Prostate gland (tissue), 2 donors: ENCODE measurements at regions not wholly inside any gene's neighbourhood (a gene's known extent, or its start where the extent isn't known, plus 50 kb on each side); places are given as distances from the start of the nearest gene placed in this dataset.

ENCODE experiments used
- DNase-seq: peaks from one replicate; pipeline ENCODE4 v3.0.0-alpha.2; 2019; ENCODE audit warnings: low spot score
- H3K27ac ChIP-seq, 2 donors: fragments of 200-600 bp; sonication (generic); 2 replicates each; pipeline ENCODE4 v1.5.1; 2017 to 2019
- H3K27me3 ChIP-seq: fragments of 200-600 bp; sonication (generic); replicated peaks from 2 replicates; pipeline ENCODE4 v1.5.1; 2019; ENCODE audit not compliant: insufficient read depth
- H3K36me3 ChIP-seq, 2 donors: fragments of 200-600 bp; sonication (generic); 1 replicate in 1 of 2; 2 replicates in 1 of 2; pipeline versions ENCODE4 v1.5.1 to v1.8.1; 2017 to 2019
- H3K4me1 ChIP-seq: fragments of 200-600 bp; sonication (generic); replicated peaks from 2 replicates; pipeline ENCODE4 v1.5.1; 2019
- H3K4me3 ChIP-seq, 2 donors: fragments of 200-600 bp; sonication (generic); 2 replicates each; pipeline ENCODE4 v1.5.1; 2017 to 2019
- H3K9me3 ChIP-seq: fragments of 200-600 bp; sonication (generic); 2 replicates; pipeline ENCODE4 v1.5.1; 2017
- POLR2A ChIP-seq: fragments of 450-650 bp; IDR thresholded peaks from one replicate; pipeline ENCODE4 v1.6.1; 2016; ENCODE audit warnings: antibody characterized with exemption, mild to moderate bottlenecking
- POLR2AphosphoS5 ChIP-seq: sonication (generic); formaldehyde crosslinking; IDR thresholded peaks from one replicate; pipeline ENCODE4 v1.6.1; 2017; ENCODE audit warnings: antibody characterized with exemption
- WGBS: methylation state at CpG from one replicate; pipeline ENCODE4 v1.1.5; 2018; 5-methylcytosine and 5-hydroxymethylcytosine counted together
- intact Hi-C: fragments of 100-400 bp; cut with DNase I; formaldehyde crosslinking; loops from one replicate; pipeline ENCODE4 v1.14.2; 2022
- TF ChIP-seq, protein P1 (sequence below), 4 experiments: fragments of 200-600 bp in 2 of 4; fragments of 450-650 bp in 2 of 4; sonication (generic) in 2 of 4; IDR thresholded peaks; 1 replicate in 3 of 4; 2 replicates in 1 of 4; pipeline ENCODE4 v1.5.1; 2016 to 2019; ENCODE audit warnings: antibody characterized with exemption in 4 of 4, mild to moderate bottlenecking in 2 of 4, moderate library complexity in 2 of 4

DNA sequence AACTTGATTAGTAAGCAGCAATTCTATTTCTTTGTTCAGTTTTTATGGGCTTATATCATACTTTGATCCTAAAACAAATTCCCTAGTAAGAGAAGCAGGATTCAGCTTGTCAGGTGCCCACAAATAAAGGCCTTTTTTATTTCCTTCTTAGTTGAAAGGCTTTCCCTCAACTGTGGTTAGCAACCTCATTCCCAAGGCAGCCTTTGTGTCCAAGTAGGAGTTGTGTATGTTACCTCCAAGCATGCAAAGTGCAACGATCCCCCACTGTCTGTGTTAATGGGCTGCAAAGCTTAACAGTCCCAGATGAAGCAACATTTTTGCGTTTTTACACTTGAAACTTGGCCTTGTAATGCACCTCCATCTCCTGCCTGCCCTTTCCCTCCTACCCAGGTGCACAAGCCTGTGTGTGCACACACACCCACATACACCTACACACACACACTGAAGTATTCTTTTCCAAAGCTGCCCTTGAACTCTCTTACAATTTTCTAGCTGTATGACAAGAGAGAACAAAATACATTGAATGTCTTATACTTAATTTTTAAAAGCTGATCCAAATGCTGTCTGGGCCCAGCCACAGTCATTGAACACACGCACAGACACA, 278.2 kb downstream of the SNX13 start:
- no peaks in the 10 kb centered on the region for H3K27me3 ChIP-seq
- WGBS: 44% methylated on average over 3 of the region's 3 CpGs
- H3K36me3 ChIP-seq: no peaks in the 10 kb centered on the region
- no peak for TF ChIP-seq POLR2AphosphoS5
- TF ChIP-seq POLR2A: no peak
- TF ChIP-seq, protein P1, sequence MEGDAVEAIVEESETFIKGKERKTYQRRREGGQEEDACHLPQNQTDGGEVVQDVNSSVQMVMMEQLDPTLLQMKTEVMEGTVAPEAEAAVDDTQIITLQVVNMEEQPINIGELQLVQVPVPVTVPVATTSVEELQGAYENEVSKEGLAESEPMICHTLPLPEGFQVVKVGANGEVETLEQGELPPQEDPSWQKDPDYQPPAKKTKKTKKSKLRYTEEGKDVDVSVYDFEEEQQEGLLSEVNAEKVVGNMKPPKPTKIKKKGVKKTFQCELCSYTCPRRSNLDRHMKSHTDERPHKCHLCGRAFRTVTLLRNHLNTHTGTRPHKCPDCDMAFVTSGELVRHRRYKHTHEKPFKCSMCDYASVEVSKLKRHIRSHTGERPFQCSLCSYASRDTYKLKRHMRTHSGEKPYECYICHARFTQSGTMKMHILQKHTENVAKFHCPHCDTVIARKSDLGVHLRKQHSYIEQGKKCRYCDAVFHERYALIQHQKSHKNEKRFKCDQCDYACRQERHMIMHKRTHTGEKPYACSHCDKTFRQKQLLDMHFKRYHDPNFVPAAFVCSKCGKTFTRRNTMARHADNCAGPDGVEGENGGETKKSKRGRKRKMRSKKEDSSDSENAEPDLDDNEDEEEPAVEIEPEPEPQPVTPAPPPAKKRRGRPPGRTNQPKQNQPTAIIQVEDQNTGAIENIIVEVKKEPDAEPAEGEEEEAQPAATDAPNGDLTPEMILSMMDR (IDR thresholded peaks at IDR 0.05): no peak
- DNase-seq: no peak
- no peaks in the 10 kb centered on the region for H3K9me3 ChIP-seq
- no peak overlapping the region for H3K4me3 ChIP-seq
- intact Hi-C loops: no loop called here
- H3K27ac ChIP-seq: no peak overlapping the region
- H3K4me1 ChIP-seq: no peaks in the 10 kb centered on the region

DNA sequence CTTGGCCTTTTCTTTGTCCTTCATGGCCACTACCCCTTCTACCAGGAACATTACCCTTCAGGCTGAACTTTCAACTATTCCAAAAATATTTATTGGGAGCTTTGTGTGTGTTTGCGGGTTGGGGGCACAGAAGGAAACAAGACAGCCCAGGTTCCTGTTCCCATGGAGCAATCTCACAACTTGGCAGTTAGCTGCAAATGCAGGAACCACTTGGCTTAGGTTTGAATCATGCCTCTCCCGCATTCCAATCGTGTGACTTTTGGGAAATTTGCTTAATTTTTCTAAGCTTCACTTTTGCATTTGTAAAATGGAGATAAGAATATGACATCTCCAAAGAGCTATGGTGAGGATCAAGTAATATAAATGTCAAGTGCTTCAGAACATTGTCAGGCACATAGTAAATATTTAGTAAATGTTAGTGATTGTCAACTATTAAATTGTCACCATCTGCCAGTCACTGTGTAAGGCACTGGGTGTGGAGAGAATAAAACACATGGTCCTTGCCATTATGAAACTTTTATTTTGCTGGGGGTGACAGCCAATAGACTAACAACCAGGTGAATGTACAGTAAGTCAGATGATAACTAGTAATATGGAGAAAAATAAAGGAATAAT, 277.1 kb downstream of the SNX13 start:
- H3K36me3 ChIP-seq: no peaks in the 10 kb centered on the region
- no peak overlapping the region for H3K4me3 ChIP-seq
- TF ChIP-seq, protein P1 (IDR thresholded peaks at IDR 0.05): no peak
- no peak for TF ChIP-seq POLR2AphosphoS5
- no peaks in the 10 kb centered on the region for H3K9me3 ChIP-seq
- DNase-seq: no peak
- intact Hi-C loops: no loop called here
- 69% methylated on average over 3 of the region's 3 CpGs for WGBS
- no peak overlapping the region for H3K27ac ChIP-seq
- H3K4me1 ChIP-seq: no peaks in the 10 kb centered on the region
- no peaks in the 10 kb centered on the region for H3K27me3 ChIP-seq

DNA sequence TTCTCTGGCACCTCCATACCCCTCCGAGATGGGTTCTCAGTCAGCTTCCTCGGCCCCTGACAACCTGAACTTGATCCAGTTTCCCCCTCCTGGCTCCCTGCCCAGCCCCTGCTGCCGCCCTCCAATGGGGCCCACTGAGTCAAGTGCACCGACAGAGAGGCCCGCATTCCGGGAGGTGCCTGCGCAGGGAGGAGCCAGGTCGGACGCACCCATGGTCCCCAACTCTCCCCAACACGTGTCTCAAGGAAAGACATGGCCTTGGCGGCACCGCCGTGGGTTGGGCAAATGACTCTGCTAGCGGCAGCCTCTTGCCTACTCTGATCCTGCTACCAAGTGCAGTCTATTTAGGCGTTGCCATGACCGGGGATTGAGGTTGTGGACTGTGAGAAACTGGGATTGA, 275.3 kb downstream of the SNX13 start:
- TF ChIP-seq POLR2AphosphoS5 (no peak), POLR2A (no peak)
- TF ChIP-seq, protein P1 (IDR thresholded peaks at IDR 0.05): no peak
- intact Hi-C loops: no loop called here
- H3K9me3 ChIP-seq: no peaks in the 10 kb centered on the region
- H3K36me3 ChIP-seq: no peaks in the 10 kb centered on the region
- DNase-seq: no peak
- no peaks in the 10 kb centered on the region for H3K4me1 ChIP-seq
- H3K4me3 ChIP-seq: no peak overlapping the region
- 93% methylated on average over 16 of the region's 16 CpGs for WGBS
- no peak overlapping the region for H3K27ac ChIP-seq
- no peaks in the 10 kb centered on the region for H3K27me3 ChIP-seq

DNA sequence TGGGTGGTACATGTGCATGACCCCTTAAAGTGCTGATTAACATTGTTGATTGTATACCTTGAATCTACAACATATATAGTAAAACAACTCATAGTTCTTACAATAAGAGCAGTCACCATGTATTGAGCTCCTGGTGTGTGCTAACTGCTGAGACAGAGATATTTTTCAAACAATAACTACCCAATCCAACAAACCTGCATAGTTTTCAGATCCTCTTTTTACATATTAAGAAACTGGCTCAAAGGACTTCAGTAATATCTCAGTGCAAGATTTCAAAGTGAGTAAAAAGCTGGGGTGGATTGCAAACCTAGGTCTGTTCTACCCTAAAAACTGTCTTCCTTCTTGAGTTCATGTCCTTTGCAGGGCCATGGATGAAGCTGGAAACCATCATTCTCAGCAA, 272.2 kb downstream of the SNX13 start:
- H3K36me3 ChIP-seq: no peaks in the 10 kb centered on the region
- DNase-seq: no peak
- intact Hi-C loops: no loop called here

More for the DNA sequence above, 272.2 kb downstream of the SNX13 start:
- H3K27me3 ChIP-seq: no peaks in the 10 kb centered on the region
- no peak overlapping the region for H3K4me3 ChIP-seq
- TF ChIP-seq, protein P1 (IDR thresholded peaks at IDR 0.05): no peak
- TF ChIP-seq POLR2A (no peak), POLR2AphosphoS5 (no peak)
- no peak overlapping the region for H3K27ac ChIP-seq
- no peaks in the 10 kb centered on the region for H3K9me3 ChIP-seq
- H3K4me1 ChIP-seq: no peaks in the 10 kb centered on the region
